ENCODE measurements at regions not wholly inside any gene's neighbourhood (a gene's known extent, or its start where the extent isn't known, plus 50 kb on each side); places are given as distances from the start of the nearest gene placed in this dataset.

DNA sequence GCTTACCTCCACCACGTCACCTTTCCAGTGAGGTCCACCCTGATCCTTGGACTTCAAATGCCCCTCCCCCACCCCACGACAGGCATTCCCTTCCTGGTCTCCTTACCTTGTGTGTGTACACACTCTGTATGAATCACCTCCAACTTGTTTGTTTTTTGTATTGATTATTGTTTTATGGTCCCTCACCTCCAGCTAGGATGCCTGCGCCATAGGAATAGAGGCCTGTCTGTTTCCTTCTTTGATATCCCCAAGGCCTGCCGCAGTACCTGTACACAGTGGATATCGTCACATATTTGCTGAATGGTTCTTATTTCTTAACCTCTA is 219.6 kb upstream of the POU3F1 start:
- H3K27me3 ChIP-seq (ENCODE audit: insufficient read depth, low read depth, low read length): no peaks in the 10 kb centered on the region
- no peak overlapping the region for H3K27ac ChIP-seq (ENCODE audit: low read length)
- TF ChIP-seq MXI1 (conservative IDR thresholded peaks at IDR 0.05; ENCODE audit: poor library complexity, severe bottlenecking) (no peak), EP300 (conservative IDR thresholded peaks at IDR 0.05; ENCODE audit: poor library complexity, severe bottlenecking) (no peak), RAD21 (conservative IDR thresholded peaks at IDR 0.05) (no peak), TAF1 (IDR thresholded peaks at IDR 0.05; ENCODE audit: low read depth) (no peak), REST (IDR thresholded peaks at IDR 0.05; ENCODE audit: borderline replicate concordance) (no peak), EZH2 (IDR thresholded peaks at IDR 0.05; ENCODE audit: borderline replicate concordance, insufficient read depth, low read length, poor library complexity, severe bottlenecking) (no peak), POLR2AphosphoS5 (IDR thresholded peaks at IDR 0.05) (no peak), SMC3 (conservative IDR thresholded peaks at IDR 0.05; ENCODE audit: poor library complexity) (no peak)
- TF ChIP-seq, protein P1, sequence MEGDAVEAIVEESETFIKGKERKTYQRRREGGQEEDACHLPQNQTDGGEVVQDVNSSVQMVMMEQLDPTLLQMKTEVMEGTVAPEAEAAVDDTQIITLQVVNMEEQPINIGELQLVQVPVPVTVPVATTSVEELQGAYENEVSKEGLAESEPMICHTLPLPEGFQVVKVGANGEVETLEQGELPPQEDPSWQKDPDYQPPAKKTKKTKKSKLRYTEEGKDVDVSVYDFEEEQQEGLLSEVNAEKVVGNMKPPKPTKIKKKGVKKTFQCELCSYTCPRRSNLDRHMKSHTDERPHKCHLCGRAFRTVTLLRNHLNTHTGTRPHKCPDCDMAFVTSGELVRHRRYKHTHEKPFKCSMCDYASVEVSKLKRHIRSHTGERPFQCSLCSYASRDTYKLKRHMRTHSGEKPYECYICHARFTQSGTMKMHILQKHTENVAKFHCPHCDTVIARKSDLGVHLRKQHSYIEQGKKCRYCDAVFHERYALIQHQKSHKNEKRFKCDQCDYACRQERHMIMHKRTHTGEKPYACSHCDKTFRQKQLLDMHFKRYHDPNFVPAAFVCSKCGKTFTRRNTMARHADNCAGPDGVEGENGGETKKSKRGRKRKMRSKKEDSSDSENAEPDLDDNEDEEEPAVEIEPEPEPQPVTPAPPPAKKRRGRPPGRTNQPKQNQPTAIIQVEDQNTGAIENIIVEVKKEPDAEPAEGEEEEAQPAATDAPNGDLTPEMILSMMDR (IDR thresholded peaks at IDR 0.05; ENCODE audit: poor library complexity, severe bottlenecking): no peak
- H3K9ac ChIP-seq (ENCODE audit: low read length): no peak overlapping the region
- no peaks in the 10 kb centered on the region for H4K20me1 ChIP-seq (ENCODE audit: insufficient read depth)
- H3K9me2 ChIP-seq (ENCODE audit: insufficient read depth, low read length): no peaks in the 10 kb centered on the region
- no peak overlapping the region for H3K4me3 ChIP-seq (ENCODE audit: low read length)
- H3K4me2 ChIP-seq (ENCODE audit: low read length): no peak overlapping the region
- no peaks in the 10 kb centered on the region for H3K36me3 ChIP-seq (ENCODE audit: insufficient read depth, low read length)
- no peaks in the 10 kb centered on the region for H3K9me3 ChIP-seq (ENCODE audit: low read length)
- no peaks in the 10 kb centered on the region for H3K79me2 ChIP-seq (replicated peaks; ENCODE audit: insufficient read depth, low read length)
- no peaks in the 10 kb centered on the region for H3F3A ChIP-seq (ENCODE audit: insufficient read depth, low read length, poor library complexity, severe bottlenecking)
- no peak overlapping the region for H2AFZ ChIP-seq (ENCODE audit: low read depth, low read length)

DNA sequence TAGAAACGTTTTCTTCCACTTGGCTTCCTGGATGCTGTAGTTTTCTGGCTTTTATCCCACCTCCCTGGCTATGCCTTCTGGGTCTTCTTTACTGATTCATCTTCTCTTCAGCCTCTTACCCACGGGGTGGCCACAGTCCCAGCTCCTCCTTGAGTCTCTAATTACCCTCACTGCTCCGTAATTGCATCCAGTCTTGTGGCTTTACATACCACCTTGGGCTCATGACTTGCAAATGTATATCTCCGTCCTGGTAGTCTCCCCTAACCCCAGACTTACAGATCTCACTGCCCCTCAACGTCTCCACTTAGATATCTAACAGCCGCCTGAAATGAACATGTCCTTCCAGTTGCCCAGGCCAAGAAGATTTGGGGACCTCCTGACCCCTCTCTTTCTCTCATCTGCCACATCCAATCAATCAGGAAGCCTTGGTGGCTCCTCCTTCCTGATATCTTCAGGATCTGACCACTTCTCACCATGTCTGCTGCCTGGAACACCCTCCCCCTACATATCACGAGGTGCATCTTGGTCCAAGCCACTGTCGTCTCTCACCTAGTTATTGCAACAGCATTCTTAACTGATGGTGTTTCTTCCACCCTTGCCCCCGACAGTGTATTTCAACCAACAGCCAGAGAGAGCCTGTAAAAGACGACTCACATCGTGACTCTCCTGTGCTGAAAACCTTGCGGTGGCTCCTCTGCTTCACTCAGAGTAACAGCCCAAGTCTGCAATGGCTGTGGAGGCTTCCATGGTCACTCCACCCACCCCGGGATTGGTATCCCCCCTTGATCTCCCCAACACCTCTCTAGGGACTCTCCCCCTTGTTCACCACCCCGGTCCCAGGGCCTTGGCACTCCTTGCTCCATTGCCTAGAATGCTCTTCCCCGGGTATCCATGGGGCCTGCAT is 219.0 kb upstream of the POU3F1 start:
- Histone ChIP-seq H3K9me3 (ENCODE audit: low read length) (no peaks in the 10 kb centered on the region), H3K27ac (ENCODE audit: low read length) (no peak overlapping the region), H3K4me3 (ENCODE audit: low read length) (no peak overlapping the region), H3K9me2 (ENCODE audit: insufficient read depth, low read length) (no peaks in the 10 kb centered on the region), H2AFZ (ENCODE audit: low read depth, low read length) (no peak overlapping the region), H3K9ac (ENCODE audit: low read length) (no peak overlapping the region), H3K27me3 (ENCODE audit: insufficient read depth, low read depth, low read length) (no peaks in the 10 kb centered on the region), H3F3A (ENCODE audit: insufficient read depth, low read length, poor library complexity, severe bottlenecking) (no peaks in the 10 kb centered on the region), H4K20me1 (ENCODE audit: insufficient read depth) (no peaks in the 10 kb centered on the region), H3K4me2 (ENCODE audit: low read length) (no peak overlapping the region), H3K79me2 (replicated peaks; ENCODE audit: insufficient read depth, low read length) (no peaks in the 10 kb centered on the region), H3K36me3 (ENCODE audit: insufficient read depth, low read length) (no peaks in the 10 kb centered on the region)
- TF ChIP-seq TAF1 (IDR thresholded peaks at IDR 0.05; ENCODE audit: low read depth): no peak
- TF ChIP-seq EZH2 (IDR thresholded peaks at IDR 0.05; ENCODE audit: borderline replicate concordance, insufficient read depth, low read length, poor library complexity, severe bottlenecking): no peak
- TF ChIP-seq POLR2AphosphoS5 (IDR thresholded peaks at IDR 0.05): no peak
- TF ChIP-seq RAD21 (conservative IDR thresholded peaks at IDR 0.05): no peak
- TF ChIP-seq REST (IDR thresholded peaks at IDR 0.05; ENCODE audit: borderline replicate concordance): no peak
- TF ChIP-seq, protein P1 (IDR thresholded peaks at IDR 0.05; ENCODE audit: poor library complexity, severe bottlenecking): no peak
- TF ChIP-seq SMC3 (conservative IDR thresholded peaks at IDR 0.05; ENCODE audit: poor library complexity): no peak

All from neural cell (in vitro differentiated cells).